Left cardiac atrium (tissue), 4 donors: ENCODE measurements at regions not wholly inside any gene's neighbourhood (a gene's known extent, or its start where the extent isn't known, plus 50 kb on each side); places are given as distances from the start of the nearest gene placed in this dataset.
"Not testable (repeated sequence)": the region's sequence is repeated elsewhere in the genome, so short reads cannot be mapped to it uniquely, and the experiment has no call there.

Experiments used
- ATAC-seq, 2 donors: fragments of 200-7000 bp; cut with Tn5 transposase; one replicate each; pipeline ENCODE4 v1.9.1; 2020; ENCODE audit warnings: mild to moderate bottlenecking in 2 of 2, moderate library complexity in 2 of 2
- DNase-seq: peaks from one replicate; pipeline ENCODE4 v3.0.0-alpha.2; 2020
- intact Hi-C, 2 donors: fragments of 100-400 bp; cut with DNase I; formaldehyde crosslinking; loops; one replicate each; pipeline versions ENCODE4 v1.14.1 to v1.15.1; 2022 to 2023
- donor health status: DM: no; HTN: yes; CAD: no.
- donor health status: DM: no; HTN: yes; CAD: no; lungs with severe emphysema.
- donor health status: DM: yes; HTN: yes; CAD: no.
- donor health status: Dilated cardiomyopathy.

DNA sequence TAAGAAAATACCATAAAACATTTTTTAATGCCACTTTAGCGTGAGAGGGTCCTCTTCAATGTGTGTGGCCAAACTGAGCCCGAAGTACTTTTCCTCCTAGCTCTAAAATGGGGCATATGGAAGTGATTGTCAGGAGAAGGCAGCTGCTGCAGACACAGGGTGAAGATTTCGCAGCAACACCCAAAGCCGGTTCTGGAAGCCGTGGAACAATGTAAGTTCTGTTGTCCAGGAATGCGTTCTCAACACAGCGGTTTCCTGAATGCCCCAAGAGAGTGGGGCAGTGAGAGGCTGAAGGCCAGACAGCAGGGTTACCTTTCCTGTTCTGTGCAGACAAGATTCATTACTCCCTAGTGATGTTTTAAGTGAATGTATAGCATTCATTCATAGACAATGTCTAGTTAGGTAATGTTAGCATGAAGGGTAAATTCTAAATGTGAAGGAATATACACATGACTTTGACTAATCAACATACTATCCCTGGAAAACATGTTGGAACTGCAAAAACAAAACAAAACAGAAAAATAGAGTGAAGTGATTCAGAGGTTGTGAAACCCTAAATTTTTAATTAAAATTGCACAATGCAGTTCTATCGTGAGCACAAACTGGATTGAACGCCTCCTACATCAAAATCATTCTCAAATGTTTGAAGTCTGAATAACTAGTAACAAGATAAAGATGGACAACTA is 197.0 kb upstream of the SEMA6A start:
- intact Hi-C loops: no loop called here
- DNase-seq: no peak
- peak in 1 of 2 donors; percentile 49 for ATAC-seq

- ATAC-seq, intact Hi-C loops, DNase-seq: not testable (repeated sequence)
Observed at GRCh38 chr5:116769953-116770352, 195.3 kb upstream of the SEMA6A start.

DNA sequence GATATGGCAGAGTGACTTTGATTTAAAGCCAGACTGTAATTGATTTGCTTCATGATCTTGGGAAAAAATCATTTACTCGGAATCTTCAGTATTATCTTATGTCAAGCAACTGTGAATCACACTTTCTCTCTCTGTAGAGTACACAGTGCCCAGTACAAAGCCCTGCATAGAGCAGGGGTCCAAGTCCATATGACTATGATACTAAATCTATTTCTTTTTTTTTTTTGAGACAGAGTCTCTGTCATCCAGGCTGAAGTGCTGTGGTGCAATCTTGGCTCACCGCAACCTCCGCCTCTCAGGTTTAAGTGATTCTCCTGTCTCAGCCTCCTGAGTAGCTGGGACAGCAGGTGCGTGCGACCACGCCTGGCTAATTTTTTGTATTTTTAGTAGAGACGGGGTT is 194.8 kb upstream of the SEMA6A start:
- no peak for ATAC-seq
- no peak for DNase-seq
- intact Hi-C loops: no loop called here

DNA sequence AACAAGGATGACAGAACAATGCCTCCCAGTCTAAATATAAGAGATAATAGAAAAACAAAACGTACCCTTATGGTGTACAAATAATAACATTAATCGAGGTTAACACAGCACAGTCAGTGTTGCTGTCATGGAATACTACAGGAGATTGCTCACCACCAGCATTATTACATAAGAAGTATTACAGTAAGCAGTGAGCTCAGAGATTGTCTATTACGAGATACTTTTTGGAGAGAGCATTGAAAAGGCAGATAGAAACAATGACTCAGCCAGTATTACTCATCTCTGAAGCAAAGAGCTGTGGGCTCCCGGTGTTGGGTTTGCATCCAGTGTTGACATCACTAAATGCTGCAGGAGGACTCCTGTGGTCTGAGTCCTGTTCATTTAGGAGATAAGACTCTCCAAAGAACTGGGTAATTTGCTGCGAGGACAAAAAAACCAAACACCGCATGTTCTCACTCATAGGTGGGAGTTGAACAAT is 191.9 kb upstream of the SEMA6A start:
- DNase-seq (peak; percentile 39), ATAC-seq (peak in 1 of 2 donors; percentile 96)
- intact Hi-C loops: no loop called here

- ATAC-seq: no peak
- intact Hi-C loops: no loop called here
- DNase-seq: no peak
Observed at GRCh38 chr5:116765441-116765840, 190.8 kb upstream of the SEMA6A start.

- ATAC-seq (no peak), DNase-seq (no peak)
- intact Hi-C loops: no loop called here
Observed at GRCh38 chr5:116764941-116765340, 190.3 kb upstream of the SEMA6A start.

DNA sequence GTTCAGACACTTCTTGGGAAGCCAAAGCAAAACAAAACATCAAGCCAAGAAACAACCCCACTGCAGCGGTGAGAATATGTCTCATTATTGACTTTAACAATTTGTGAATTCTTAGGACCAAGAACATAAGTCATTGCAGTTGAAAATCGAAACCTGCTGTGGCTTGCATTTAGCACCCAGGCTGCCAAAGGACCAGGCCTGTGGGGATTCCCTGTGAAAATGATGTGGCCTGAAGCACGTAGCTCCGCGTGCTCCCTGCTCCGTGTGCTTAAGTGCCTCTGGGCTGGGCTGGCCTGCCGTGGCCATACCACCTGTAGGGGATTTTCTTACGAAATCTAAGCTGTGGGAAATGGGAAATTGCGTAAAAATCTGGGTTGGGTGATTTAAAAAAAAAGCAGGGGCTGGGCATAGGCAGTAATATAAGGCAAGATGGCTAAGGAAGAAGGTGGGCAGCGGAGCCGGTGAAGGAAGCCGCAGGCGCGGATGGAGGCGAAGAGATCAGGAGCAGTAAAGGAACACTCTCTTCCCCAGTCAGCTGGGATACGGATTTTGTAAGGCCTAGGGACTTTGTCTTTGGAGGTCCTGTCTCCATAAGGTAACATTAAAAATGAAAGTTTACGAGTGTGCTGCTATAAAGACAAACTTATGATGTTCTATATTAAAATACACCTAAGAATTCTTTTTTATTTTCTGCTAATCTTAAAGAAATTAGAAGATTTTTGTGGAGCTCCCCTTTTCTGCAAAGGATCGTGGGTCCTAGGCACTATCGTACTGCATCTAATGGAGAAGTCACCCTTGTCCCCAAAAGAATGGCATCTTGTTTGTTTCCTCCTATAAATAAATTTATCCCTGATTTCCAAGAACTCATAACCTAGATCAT is 189.6 kb upstream of the SEMA6A start:
- ATAC-seq (no peak), DNase-seq (no peak)
- intact Hi-C loops: no loop called here

- DNase-seq (peak; percentile 33), ATAC-seq (peak; percentile 38 to 68)
- intact Hi-C loops: no loop called here
Observed at GRCh38 chr5:116759860-116760640, 185.4 kb upstream of the SEMA6A start.

GRCh38 chr5:116757326-116757725 is 182.7 kb upstream of the SEMA6A start:
- ATAC-seq: no peak
- intact Hi-C loops: no loop called here
- no peak for DNase-seq

DNA sequence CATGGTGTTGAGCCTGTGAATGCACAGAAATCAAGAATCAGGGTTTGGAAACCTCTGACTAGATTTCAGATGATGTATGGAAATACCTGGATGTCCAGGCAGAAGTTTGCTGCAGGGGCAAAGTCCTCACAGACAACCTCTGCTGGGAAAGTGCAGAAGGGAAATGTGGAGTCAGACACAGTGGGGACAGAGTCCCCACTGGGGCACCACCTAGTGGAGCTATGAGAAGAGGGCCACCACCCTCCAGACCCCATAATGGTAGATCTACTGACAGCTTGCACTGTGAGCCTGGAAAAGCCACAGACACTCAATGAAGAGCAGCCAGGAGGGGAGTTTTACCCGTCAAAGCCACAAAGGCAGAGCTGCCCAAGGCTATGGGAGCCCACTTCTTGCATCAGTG is 181.9 kb upstream of the SEMA6A start:
- no peak for ATAC-seq
- intact Hi-C loops: no loop called here

GRCh38 chr5:116754556-116754955 is 179.9 kb upstream of the SEMA6A start:
- no peak for ATAC-seq
- intact Hi-C loops: no loop called here
- no peak for DNase-seq

More for the DNA sequence above, 181.9 kb upstream of the SEMA6A start:
- DNase-seq: no peak

DNA sequence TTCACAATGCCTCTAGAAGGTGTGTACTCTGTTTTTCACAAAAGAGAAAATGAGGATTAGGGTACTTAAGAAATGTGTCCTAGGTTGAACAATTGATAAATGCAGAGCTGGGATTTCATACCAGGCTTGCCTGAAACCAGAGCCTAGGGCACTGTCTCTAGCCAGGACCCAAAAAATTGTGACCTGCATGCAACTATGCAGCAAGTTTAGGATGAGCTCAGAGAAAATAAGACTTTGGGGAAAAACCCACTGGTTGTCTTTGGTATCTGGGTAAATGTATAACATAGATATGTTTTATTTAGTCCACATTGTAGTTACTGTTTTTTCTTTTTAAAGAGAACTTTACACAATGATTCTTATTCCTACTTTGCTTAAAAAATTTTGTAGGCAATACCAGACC is 177.1 kb upstream of the SEMA6A start:
- ATAC-seq: no peak
- intact Hi-C loops: no loop called here
- no peak for DNase-seq

DNA sequence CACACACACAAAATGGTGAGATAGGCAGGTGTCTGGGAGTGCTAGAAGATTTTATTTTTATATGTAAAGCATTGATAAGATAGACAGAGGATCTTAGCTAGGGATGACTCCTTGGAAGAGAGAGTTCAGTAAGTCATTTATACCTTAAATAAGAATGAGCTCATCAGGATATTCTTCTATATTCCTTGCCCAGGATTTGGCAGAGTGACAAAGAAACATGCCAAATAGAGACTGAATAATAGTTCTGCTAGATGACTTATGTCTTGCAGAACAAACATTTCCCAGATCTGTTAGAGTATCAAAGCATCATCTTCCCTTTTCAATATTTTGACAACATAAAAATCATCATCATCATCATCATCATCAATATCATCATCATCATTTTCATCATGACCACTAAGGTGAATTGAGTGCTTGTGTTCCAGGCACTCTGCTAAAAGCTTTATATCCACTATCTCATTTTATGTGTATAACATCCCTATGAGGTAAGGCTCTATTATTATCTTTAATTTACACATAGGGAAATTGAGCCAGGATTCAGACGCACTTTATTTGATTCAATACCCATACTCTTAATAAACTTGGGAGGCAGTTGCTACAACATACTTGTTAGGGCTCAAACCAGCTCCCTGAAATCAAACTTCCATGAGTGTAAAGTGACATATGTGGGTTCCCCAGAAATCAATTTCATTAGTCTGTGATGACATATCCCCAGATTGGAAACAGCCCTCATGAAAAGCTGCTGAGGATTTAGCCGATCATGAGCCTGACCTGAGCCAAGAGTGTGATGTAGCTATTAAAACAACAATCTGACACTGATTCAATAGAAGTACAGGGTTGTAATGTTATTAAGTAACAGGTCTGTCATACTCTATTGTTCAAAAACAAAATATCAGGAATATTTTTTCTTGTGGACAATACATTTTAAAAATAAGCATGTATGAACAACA is 176.3 kb upstream of the SEMA6A start:
- no peak for DNase-seq
- ATAC-seq: no peak
- intact Hi-C loops: no loop called here

- intact Hi-C loops: no loop called here
- ATAC-seq (peak; percentile 14 to 65), DNase-seq (no peak)
Observed at GRCh38 chr5:116747881-116748280, 173.3 kb upstream of the SEMA6A start.

DNA sequence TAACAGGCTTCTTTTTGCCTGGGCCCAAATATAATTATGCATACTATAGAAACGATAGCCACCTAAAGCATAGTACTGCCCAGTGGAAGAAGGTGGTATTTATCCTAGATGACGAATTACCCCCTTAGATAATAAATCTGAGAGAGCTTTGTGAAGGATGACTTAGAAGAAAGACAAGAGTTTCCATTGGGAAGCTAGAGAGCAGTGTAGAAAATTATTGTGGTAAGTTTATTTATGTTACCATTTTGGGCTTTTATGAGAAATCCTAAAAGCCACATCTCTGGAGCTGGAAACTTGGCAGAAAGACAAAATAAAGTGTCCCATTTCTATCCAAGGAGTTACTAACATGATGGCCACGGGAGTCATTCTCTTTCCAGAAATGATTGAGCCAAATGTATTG is 172.0 kb upstream of the SEMA6A start:
- no peak for DNase-seq
- intact Hi-C loops: no loop called here
- no peak for ATAC-seq

GRCh38 chr5:116740771-116741170 is 166.1 kb upstream of the SEMA6A start:
- intact Hi-C loops: no loop called here
- ATAC-seq: no peak

GRCh38 chr5:116739571-116739970 is 164.9 kb upstream of the SEMA6A start:
- intact Hi-C loops: no loop called here
- ATAC-seq (peak in 1 of 2 donors; percentile 20), DNase-seq (no peak)

More at GRCh38 chr5:116740771-116741170, 166.1 kb upstream of the SEMA6A start:
- no peak for DNase-seq

DNA sequence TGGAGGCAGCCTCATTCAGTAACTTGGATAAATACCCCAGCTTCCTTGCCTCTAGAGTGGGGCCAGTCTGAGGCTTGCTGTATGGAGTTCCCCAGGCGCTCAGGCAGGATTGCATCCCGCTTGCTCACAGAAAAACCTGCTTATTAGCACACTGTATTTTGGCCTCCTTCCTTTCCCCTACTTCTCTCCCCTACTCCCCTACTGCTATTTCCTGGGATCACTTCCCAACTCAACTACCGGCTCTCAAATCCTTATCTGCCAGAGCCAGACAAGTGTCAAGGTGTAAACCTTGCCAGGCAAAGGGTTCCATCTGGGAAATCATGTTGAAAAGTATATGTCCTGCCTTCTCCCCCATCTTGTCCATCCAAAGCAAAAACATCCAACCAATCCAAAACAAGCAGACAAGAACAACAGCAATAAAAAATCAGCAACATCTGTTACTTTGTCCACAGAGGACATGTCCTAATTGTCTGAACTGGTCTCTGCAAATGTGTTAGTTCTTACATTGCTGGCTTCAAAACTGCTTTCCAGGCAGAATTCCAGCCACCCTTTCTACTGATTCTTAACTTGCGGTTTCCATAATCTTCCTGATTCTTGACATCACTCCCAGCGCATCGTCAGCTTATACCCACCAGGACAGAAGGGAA is 164.1 kb upstream of the SEMA6A start:
- intact Hi-C loops: no loop called here
- ATAC-seq (peak; percentile 43 to 76), DNase-seq (no peak)
